OCI-LY7 (cell line): ENCODE measurements at regions not wholly inside any gene's neighbourhood (a gene's known extent, or its start where the extent isn't known, plus 50 kb on each side); places are given as distances from the start of the nearest gene placed in this dataset.

Experiments used
- EZH2phosphoT487 ChIP-seq: fragments of 200-600 bp; sonication (generic); IDR thresholded peaks from 2 replicates; pipeline ENCODE4 v1.6.1; 2018; ENCODE audit warnings: low read depth, borderline replicate concordance, mild to moderate bottlenecking, mixed run types, antibody characterized with exemption, low read length, moderate library complexity, mixed read lengths
- TF ChIP-seq, protein P1 (sequence below): fragments of 200-600 bp; sonication (generic); conservative IDR thresholded peaks from 2 replicates; pipeline ENCODE4 v1.5.1; 2014; ENCODE audit warnings: mild to moderate bottlenecking, antibody characterized with exemption, low read length, moderate library complexity, mixed read lengths

- TF ChIP-seq, protein P1, sequence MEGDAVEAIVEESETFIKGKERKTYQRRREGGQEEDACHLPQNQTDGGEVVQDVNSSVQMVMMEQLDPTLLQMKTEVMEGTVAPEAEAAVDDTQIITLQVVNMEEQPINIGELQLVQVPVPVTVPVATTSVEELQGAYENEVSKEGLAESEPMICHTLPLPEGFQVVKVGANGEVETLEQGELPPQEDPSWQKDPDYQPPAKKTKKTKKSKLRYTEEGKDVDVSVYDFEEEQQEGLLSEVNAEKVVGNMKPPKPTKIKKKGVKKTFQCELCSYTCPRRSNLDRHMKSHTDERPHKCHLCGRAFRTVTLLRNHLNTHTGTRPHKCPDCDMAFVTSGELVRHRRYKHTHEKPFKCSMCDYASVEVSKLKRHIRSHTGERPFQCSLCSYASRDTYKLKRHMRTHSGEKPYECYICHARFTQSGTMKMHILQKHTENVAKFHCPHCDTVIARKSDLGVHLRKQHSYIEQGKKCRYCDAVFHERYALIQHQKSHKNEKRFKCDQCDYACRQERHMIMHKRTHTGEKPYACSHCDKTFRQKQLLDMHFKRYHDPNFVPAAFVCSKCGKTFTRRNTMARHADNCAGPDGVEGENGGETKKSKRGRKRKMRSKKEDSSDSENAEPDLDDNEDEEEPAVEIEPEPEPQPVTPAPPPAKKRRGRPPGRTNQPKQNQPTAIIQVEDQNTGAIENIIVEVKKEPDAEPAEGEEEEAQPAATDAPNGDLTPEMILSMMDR = no peak
- no peak for TF ChIP-seq EZH2phosphoT487
Observed at GRCh38 chr9:18136354-18136994, 337.5 kb upstream of the ADAMTSL1 start.
